GM23338 (cell line): ENCODE measurements at regions not wholly inside any gene's neighbourhood (a gene's known extent, or its start where the extent isn't known, plus 50 kb on each side); places are given as distances from the start of the nearest gene placed in this dataset.

Experiments used
- ATAC-seq: fragments of 200-7000 bp; cut with Tn5 transposase; 3 replicates; pipeline ENCODE4 v1.9.1; 2020
- DNase-seq: peaks from one replicate; pipeline ENCODE4 v3.0.0-alpha.2; 2015; ENCODE audit warnings: low spot score
- H2AFZ ChIP-seq: fragments of 200-600 bp; sonication (generic); 2 replicates; pipeline ENCODE4 v1.8.0; 2016; ENCODE audit warnings: antibody characterized with exemption, mild to moderate bottlenecking, moderate library complexity
- H3F3A ChIP-seq: fragments of 200-600 bp; sonication (generic); replicated peaks from 2 replicates; pipeline ENCODE4 v1.8.0; 2017; ENCODE audit warnings: antibody characterized with exemption, mixed run types, low read depth
- H3K27ac ChIP-seq: fragments of 200-600 bp; sonication (generic); 2 replicates; pipeline ENCODE4 v1.6.1; 2016; ENCODE audit warnings: low read depth
- H3K27me3 ChIP-seq: fragments of 200-600 bp; sonication (generic); 2 replicates; pipeline ENCODE4 v1.8.0; 2016; ENCODE audit warnings: mild to moderate bottlenecking, mixed run types, moderate library complexity; ENCODE audit not compliant: insufficient read depth
- H3K36me3 ChIP-seq: fragments of 200-600 bp; sonication (generic); 2 replicates; pipeline ENCODE4 v1.8.0; 2016; ENCODE audit warnings: mild to moderate bottlenecking; ENCODE audit not compliant: insufficient read depth
- H3K4me1 ChIP-seq: fragments of 200-600 bp; sonication (generic); 2 replicates; pipeline ENCODE4 v1.8.0; 2016; ENCODE audit warnings: mild to moderate bottlenecking, moderate library complexity; ENCODE audit not compliant: insufficient read depth
- H3K4me2 ChIP-seq: fragments of 200-600 bp; sonication (generic); 2 replicates; pipeline ENCODE4 v1.7.1; 2017; ENCODE audit warnings: mixed run types
- H3K4me3 ChIP-seq: fragments of 200-600 bp; sonication (generic); 2 replicates; pipeline ENCODE4 v1.6.1; 2016; ENCODE audit warnings: mixed run types
- H3K79me2 ChIP-seq: fragments of 200-600 bp; sonication (generic); replicated peaks from 2 replicates; pipeline ENCODE4 v1.8.0; 2017; ENCODE audit warnings: mild to moderate bottlenecking; ENCODE audit not compliant: insufficient read depth
- H3K9me2 ChIP-seq: fragments of 200-600 bp; sonication (generic); 2 replicates; pipeline ENCODE4 v1.8.0; 2017; ENCODE audit not compliant: insufficient read depth
- H4K20me1 ChIP-seq: fragments of 200-600 bp; sonication (generic); replicated peaks from 2 replicates; pipeline ENCODE4 v1.8.0; 2017; ENCODE audit warnings: mild to moderate bottlenecking; ENCODE audit not compliant: insufficient read depth
- H3K27ac Mint-ChIP-seq: 2 replicates; pipeline ENCODE4 v1.8.0; 2020; ENCODE audit warnings: inconsistent platforms, mild to moderate bottlenecking, moderate library complexity, mixed read lengths
- H3K27me3 Mint-ChIP-seq: 3 replicates; pipeline ENCODE4 v1.8.0; 2022; ENCODE audit warnings: low read depth, mild to moderate bottlenecking, moderate library complexity, mixed read lengths, inconsistent platforms; ENCODE audit not compliant: insufficient read depth, poor library complexity
- H3K36me3 Mint-ChIP-seq: 3 replicates; pipeline ENCODE4 v1.8.0; 2021; ENCODE audit warnings: low read depth, mild to moderate bottlenecking, inconsistent platforms, moderate library complexity, mixed read lengths
- H3K4me1 Mint-ChIP-seq: 3 replicates; pipeline ENCODE4 v1.8.0; 2020; ENCODE audit warnings: mild to moderate bottlenecking, inconsistent platforms, mixed read lengths
- H3K4me3 Mint-ChIP-seq: 3 replicates; pipeline ENCODE4 v1.8.0; 2021; ENCODE audit warnings: moderate library complexity, mild to moderate bottlenecking, inconsistent platforms, mixed read lengths
- H3K9me3 Mint-ChIP-seq: 3 replicates; pipeline ENCODE4 v1.8.0; 2020; ENCODE audit warnings: moderate library complexity, mild to moderate bottlenecking, inconsistent platforms, mixed read lengths
- CREB1 ChIP-seq: fragments of 250-450 bp; sonication (Bioruptor Pico); IDR thresholded peaks from 2 replicates; pipeline ENCODE4 v1.5.0; 2020; ENCODE audit warnings: low read depth, mild to moderate bottlenecking, moderate library complexity
- JUNB ChIP-seq: IDR thresholded peaks from one replicate; pipeline ENCODE4 v1.6.1; 2016; ENCODE audit warnings: antibody characterized with exemption; ENCODE audit not compliant: unreplicated experiment
- POLR2AphosphoS5 ChIP-seq: IDR thresholded peaks from 2 replicates; pipeline ENCODE4 v1.6.1; 2016; ENCODE audit warnings: antibody characterized with exemption, low read depth
- STAT1 ChIP-seq: IDR thresholded peaks from one replicate; pipeline ENCODE4 v1.6.1; 2016; ENCODE audit warnings: antibody characterized with exemption; ENCODE audit not compliant: unreplicated experiment
- ZNF114 ChIP-seq: fragments of 250-450 bp; sonication (Bioruptor Pico); IDR thresholded peaks from 2 replicates; pipeline ENCODE4 v1.5.0; 2020; ENCODE audit warnings: mild to moderate bottlenecking, moderate library complexity
- TF ChIP-seq, protein P1 (sequence below): fragments of 250-450 bp; sonication (Bioruptor Pico); IDR thresholded peaks from 2 replicates; pipeline ENCODE4 v1.5.0; 2020; ENCODE audit warnings: mild to moderate bottlenecking, moderate library complexity
- TF ChIP-seq, protein P2 (sequence below): IDR thresholded peaks from one replicate; pipeline ENCODE4 v1.6.1; 2018; ENCODE audit warnings: antibody characterized with exemption; ENCODE audit not compliant: unreplicated experiment
- TF ChIP-seq, protein P3 (sequence below), 2 experiments: fragments of 200-600 bp in 1 of 2; sonication (generic) in 1 of 2; conservative IDR thresholded peaks; 2 replicates each; pipeline versions ENCODE4 v1.5.1 to v1.6.1; 2016 to 2017; ENCODE audit warnings: antibody characterized with exemption in 2 of 2, low read depth in 2 of 2, mild to moderate bottlenecking in 2 of 2, moderate library complexity in 1 of 2

DNA sequence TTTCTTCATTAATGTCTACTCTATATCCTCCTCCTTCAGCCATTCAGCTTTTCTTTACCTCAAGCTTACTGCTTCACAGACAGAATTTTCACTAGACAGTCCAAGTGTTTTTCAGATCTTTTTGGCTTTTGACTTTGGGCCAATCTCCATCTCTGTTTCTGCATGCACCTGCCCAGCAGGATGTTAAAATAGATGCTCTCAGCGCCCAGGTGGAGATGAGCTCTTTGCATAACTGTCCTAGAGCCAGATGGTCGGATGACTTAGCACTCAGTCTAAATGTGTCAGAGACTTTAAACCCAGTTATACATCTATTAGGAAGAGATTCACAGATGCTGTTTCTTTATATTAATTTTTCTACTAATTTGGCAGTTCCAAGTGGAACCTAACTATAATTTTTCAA lies 80.3 kb upstream of the SSTR1 start:
- H3K9me2 ChIP-seq: no peaks in the 10 kb centered on the region
- no peaks in the 10 kb centered on the region for H4K20me1 ChIP-seq
- H3K27me3 Mint-ChIP-seq: no peaks in the 10 kb centered on the region
- H2AFZ ChIP-seq: no peak overlapping the region
- H3K4me3 ChIP-seq: no peak overlapping the region
- H3K4me2 ChIP-seq: 0 out of 2 replicates have a peak overlapping the region, but pooled peaks have one; percentile 44
- H3K79me2 ChIP-seq: no peaks in the 10 kb centered on the region
- H3K4me3 Mint-ChIP-seq: no peak overlapping the region
- peaks cover 26% of the 10 kb centered on the region for H3K4me1 Mint-ChIP-seq
- TF ChIP-seq CREB1 (no peak), STAT1 (no peak), POLR2AphosphoS5 (no peak), ZNF114 (no peak), JUNB (no peak)
- TF ChIP-seq, protein P1, sequence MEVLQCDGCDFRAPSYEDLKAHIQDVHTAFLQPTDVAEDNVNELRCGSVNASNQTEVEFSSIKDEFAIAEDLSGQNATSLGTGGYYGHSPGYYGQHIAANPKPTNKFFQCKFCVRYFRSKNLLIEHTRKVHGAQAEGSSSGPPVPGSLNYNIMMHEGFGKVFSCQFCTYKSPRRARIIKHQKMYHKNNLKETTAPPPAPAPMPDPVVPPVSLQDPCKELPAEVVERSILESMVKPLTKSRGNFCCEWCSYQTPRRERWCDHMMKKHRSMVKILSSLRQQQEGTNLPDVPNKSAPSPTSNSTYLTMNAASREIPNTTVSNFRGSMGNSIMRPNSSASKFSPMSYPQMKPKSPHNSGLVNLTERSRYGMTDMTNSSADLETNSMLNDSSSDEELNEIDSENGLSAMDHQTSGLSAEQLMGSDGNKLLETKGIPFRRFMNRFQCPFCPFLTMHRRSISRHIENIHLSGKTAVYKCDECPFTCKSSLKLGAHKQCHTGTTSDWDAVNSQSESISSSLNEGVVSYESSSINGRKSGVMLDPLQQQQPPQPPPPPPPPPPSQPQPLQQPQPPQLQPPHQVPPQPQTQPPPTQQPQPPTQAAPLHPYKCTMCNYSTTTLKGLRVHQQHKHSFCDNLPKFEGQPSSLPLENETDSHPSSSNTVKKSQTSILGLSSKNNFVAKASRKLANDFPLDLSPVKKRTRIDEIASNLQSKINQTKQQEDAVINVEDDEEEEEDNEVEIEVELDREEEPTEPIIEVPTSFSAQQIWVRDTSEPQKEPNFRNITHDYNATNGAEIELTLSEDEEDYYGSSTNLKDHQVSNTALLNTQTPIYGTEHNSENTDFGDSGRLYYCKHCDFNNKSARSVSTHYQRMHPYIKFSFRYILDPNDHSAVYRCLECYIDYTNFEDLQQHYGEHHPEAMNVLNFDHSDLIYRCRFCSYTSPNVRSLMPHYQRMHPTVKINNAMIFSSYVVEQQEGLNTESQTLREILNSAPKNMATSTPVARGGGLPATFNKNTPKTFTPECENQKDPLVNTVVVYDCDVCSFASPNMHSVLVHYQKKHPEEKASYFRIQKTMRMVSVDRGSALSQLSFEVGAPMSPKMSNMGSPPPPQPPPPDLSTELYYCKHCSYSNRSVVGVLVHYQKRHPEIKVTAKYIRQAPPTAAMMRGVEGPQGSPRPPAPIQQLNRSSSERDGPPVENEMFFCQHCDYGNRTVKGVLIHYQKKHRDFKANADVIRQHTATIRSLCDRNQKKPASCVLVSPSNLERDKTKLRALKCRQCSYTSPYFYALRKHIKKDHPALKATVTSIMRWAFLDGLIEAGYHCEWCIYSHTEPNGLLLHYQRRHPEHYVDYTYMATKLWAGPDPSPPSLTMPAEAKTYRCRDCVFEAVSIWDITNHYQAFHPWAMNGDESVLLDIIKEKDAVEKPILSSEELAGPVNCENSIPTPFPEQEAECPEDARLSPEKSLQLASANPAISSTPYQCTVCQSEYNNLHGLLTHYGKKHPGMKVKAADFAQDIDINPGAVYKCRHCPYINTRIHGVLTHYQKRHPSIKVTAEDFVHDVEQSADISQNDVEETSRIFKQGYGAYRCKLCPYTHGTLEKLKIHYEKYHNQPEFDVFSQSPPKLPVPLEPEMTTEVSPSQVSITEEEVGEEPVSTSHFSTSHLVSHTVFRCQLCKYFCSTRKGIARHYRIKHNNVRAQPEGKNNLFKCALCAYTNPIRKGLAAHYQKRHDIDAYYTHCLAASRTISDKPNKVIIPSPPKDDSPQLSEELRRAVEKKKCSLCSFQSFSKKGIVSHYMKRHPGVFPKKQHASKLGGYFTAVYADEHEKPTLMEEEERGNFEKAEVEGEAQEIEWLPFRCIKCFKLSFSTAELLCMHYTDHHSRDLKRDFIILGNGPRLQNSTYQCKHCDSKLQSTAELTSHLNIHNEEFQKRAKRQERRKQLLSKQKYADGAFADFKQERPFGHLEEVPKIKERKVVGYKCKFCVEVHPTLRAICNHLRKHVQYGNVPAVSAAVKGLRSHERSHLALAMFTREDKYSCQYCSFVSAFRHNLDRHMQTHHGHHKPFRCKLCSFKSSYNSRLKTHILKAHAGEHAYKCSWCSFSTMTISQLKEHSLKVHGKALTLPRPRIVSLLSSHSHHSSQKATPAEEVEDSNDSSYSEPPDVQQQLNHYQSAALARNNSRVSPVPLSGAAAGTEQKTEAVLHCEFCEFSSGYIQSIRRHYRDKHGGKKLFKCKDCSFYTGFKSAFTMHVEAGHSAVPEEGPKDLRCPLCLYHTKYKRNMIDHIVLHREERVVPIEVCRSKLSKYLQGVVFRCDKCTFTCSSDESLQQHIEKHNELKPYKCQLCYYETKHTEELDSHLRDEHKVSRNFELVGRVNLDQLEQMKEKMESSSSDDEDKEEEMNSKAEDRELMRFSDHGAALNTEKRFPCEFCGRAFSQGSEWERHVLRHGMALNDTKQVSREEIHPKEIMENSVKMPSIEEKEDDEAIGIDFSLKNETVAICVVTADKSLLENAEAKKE (CRISPR knock-in tag): no peak
- TF ChIP-seq, protein P2, sequence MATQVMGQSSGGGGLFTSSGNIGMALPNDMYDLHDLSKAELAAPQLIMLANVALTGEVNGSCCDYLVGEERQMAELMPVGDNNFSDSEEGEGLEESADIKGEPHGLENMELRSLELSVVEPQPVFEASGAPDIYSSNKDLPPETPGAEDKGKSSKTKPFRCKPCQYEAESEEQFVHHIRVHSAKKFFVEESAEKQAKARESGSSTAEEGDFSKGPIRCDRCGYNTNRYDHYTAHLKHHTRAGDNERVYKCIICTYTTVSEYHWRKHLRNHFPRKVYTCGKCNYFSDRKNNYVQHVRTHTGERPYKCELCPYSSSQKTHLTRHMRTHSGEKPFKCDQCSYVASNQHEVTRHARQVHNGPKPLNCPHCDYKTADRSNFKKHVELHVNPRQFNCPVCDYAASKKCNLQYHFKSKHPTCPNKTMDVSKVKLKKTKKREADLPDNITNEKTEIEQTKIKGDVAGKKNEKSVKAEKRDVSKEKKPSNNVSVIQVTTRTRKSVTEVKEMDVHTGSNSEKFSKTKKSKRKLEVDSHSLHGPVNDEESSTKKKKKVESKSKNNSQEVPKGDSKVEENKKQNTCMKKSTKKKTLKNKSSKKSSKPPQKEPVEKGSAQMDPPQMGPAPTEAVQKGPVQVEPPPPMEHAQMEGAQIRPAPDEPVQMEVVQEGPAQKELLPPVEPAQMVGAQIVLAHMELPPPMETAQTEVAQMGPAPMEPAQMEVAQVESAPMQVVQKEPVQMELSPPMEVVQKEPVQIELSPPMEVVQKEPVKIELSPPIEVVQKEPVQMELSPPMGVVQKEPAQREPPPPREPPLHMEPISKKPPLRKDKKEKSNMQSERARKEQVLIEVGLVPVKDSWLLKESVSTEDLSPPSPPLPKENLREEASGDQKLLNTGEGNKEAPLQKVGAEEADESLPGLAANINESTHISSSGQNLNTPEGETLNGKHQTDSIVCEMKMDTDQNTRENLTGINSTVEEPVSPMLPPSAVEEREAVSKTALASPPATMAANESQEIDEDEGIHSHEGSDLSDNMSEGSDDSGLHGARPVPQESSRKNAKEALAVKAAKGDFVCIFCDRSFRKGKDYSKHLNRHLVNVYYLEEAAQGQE: no peak
- TF ChIP-seq, protein P3, sequence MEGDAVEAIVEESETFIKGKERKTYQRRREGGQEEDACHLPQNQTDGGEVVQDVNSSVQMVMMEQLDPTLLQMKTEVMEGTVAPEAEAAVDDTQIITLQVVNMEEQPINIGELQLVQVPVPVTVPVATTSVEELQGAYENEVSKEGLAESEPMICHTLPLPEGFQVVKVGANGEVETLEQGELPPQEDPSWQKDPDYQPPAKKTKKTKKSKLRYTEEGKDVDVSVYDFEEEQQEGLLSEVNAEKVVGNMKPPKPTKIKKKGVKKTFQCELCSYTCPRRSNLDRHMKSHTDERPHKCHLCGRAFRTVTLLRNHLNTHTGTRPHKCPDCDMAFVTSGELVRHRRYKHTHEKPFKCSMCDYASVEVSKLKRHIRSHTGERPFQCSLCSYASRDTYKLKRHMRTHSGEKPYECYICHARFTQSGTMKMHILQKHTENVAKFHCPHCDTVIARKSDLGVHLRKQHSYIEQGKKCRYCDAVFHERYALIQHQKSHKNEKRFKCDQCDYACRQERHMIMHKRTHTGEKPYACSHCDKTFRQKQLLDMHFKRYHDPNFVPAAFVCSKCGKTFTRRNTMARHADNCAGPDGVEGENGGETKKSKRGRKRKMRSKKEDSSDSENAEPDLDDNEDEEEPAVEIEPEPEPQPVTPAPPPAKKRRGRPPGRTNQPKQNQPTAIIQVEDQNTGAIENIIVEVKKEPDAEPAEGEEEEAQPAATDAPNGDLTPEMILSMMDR (conservative IDR thresholded peaks at IDR 0.05; ENCODE audit: low read depth in 2 of 2): no peak
- H3K36me3 Mint-ChIP-seq: no peaks in the 10 kb centered on the region; the same call in 2 of the 3 replicates
- H3K9me3 Mint-ChIP-seq: no peaks in the 10 kb centered on the region
- H3K27me3 ChIP-seq: no peaks in the 10 kb centered on the region
- H3K4me1 ChIP-seq: peaks cover 13% of the 10 kb centered on the region
- ATAC-seq (no peak), DNase-seq (no peak)
- H3K27ac ChIP-seq: no peak overlapping the region
- H3K27ac Mint-ChIP-seq: no peak overlapping the region
- H3F3A ChIP-seq: no peaks in the 10 kb centered on the region
- H3K36me3 ChIP-seq: no peaks in the 10 kb centered on the region
